ENCODE measurements at regions not wholly inside any gene's neighbourhood (a gene's known extent, or its start where the extent isn't known, plus 50 kb on each side); places are given as distances from the start of the nearest gene placed in this dataset.

DNA sequence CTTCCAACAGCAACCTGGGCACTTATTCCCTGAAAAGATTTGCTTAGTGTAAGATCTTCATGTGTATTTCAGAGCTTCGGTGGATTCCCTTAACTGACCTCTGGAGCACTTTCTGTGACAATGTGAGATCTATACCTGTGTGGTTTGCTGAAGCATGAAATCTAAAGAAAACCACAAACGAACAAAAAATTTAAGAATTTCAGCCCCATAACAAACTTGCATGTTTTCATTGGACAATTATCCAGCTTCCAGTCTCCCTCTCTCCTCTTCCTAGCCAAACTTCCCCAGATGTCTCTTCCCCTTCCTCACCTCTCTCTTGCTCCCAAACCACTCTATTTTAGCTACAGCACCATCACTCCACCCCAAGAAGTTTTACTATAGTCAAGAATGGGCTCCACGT is 279.9 kb upstream of the SORCS1 start:
- TF ChIP-seq, protein P1, sequence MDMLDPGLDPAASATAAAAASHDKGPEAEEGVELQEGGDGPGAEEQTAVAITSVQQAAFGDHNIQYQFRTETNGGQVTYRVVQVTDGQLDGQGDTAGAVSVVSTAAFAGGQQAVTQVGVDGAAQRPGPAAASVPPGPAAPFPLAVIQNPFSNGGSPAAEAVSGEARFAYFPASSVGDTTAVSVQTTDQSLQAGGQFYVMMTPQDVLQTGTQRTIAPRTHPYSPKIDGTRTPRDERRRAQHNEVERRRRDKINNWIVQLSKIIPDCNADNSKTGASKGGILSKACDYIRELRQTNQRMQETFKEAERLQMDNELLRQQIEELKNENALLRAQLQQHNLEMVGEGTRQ (IDR thresholded peaks at IDR 0.05; ENCODE audit: low read length), result no peak
- TF ChIP-seq CEBPB (IDR thresholded peaks at IDR 0.05; ENCODE audit: low read depth, low read length) (no peak), TAF7 (optimal IDR thresholded peaks at IDR 0.05; ENCODE audit: borderline replicate concordance, low read depth, low read length) (no peak), EP300 (IDR thresholded peaks at IDR 0.05; ENCODE audit: borderline replicate concordance in 1 of 2, low read depth in 2 of 2, low read length in 2 of 2) (no peak), EZH2 (IDR thresholded peaks at IDR 0.05; ENCODE audit: low read depth, low read length, severe bottlenecking) (no peak), RXRA (IDR thresholded peaks at IDR 0.05; ENCODE audit: insufficient read depth, low read depth, low read length) (no peak), POLR2AphosphoS5 (IDR thresholded peaks at IDR 0.05; ENCODE audit: low read depth, low read length) (no peak), CBX8 (IDR thresholded peaks at IDR 0.05; ENCODE audit: borderline replicate concordance, low read depth, low read length) (no peak)
- TF ChIP-seq, protein P2, sequence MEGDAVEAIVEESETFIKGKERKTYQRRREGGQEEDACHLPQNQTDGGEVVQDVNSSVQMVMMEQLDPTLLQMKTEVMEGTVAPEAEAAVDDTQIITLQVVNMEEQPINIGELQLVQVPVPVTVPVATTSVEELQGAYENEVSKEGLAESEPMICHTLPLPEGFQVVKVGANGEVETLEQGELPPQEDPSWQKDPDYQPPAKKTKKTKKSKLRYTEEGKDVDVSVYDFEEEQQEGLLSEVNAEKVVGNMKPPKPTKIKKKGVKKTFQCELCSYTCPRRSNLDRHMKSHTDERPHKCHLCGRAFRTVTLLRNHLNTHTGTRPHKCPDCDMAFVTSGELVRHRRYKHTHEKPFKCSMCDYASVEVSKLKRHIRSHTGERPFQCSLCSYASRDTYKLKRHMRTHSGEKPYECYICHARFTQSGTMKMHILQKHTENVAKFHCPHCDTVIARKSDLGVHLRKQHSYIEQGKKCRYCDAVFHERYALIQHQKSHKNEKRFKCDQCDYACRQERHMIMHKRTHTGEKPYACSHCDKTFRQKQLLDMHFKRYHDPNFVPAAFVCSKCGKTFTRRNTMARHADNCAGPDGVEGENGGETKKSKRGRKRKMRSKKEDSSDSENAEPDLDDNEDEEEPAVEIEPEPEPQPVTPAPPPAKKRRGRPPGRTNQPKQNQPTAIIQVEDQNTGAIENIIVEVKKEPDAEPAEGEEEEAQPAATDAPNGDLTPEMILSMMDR (IDR thresholded peaks at IDR 0.05; ENCODE audit: control extremely low read depth in 1 of 3, insufficient read depth in 1 of 3, low read depth in 1 of 3, low read length in 3 of 3), result no peak
